CD8-positive, alpha-beta memory T cell (primary cell): ENCODE measurements at regions not wholly inside any gene's neighbourhood (a gene's known extent, or its start where the extent isn't known, plus 50 kb on each side); places are given as distances from the start of the nearest gene placed in this dataset.

Source experiments
- CTCF ChIA-PET: fragments of 350-600 bp; sonication (Branson Sonifier 250); formaldehyde crosslinking; loops from one replicate; lab custom pipeline; 2021; ENCODE audit warnings: antibody characterized with exemption; lab: Charles Lee
- POLR2A ChIA-PET: fragments of 350-600 bp; sonication (Branson Sonifier 250); formaldehyde crosslinking; loops from one replicate; lab custom pipeline; 2021; ENCODE audit warnings: antibody characterized with exemption; lab: Charles Lee
- DNase-seq, 5 donors: peaks; one replicate each; pipeline versions ENCODE4 v3.0.0 to v3.0.0-alpha.2; 2020 to 2022; ENCODE audit warnings: mixed read lengths in 1 of 5
- H3K27ac ChIP-seq: one replicate; pipeline ENCODE4 v1.7.0; 2013; ENCODE audit warnings: low read depth, mild to moderate bottlenecking, low read length, moderate library complexity
- H3K27me3 ChIP-seq: 2 replicates; pipeline ENCODE4 v1.7.0; 2013; ENCODE audit warnings: low read length, mild to moderate bottlenecking; ENCODE audit not compliant: insufficient read depth, poor library complexity, severe bottlenecking
- H3K36me3 ChIP-seq: 2 replicates; pipeline ENCODE4 v1.7.0; 2013; ENCODE audit warnings: mild to moderate bottlenecking, low read length, moderate library complexity; ENCODE audit not compliant: insufficient read depth
- H3K4me1 ChIP-seq: 2 replicates; pipeline ENCODE4 v1.7.0; 2013; ENCODE audit warnings: mild to moderate bottlenecking, low read length, moderate library complexity; ENCODE audit not compliant: insufficient read depth
- H3K4me3 ChIP-seq: 2 replicates; pipeline ENCODE4 v1.7.0; 2013; ENCODE audit warnings: mild to moderate bottlenecking, low read length
- H3K9me3 ChIP-seq: 2 replicates; pipeline ENCODE4 v1.7.0; 2013; ENCODE audit warnings: mild to moderate bottlenecking, low read length
- H3K27ac Mint-ChIP-seq, 8 donors: one replicate each; pipeline ENCODE4 v1.8.0; 2020 to 2021; ENCODE audit warnings: mixed read lengths in 8 of 8, mild to moderate bottlenecking in 6 of 8, inconsistent platforms in 3 of 8, moderate library complexity in 3 of 8
- H3K27me3 Mint-ChIP-seq, 2 donors: one replicate each; pipeline ENCODE4 v1.8.0; 2020 to 2021; ENCODE audit warnings: mixed read lengths in 2 of 2, mild to moderate bottlenecking in 1 of 2, moderate library complexity in 1 of 2
- H3K36me3 Mint-ChIP-seq, 3 donors: one replicate each; pipeline ENCODE4 v1.8.0; 2020 to 2021; ENCODE audit warnings: mixed read lengths in 3 of 3, inconsistent platforms in 1 of 3, mild to moderate bottlenecking in 1 of 3
- H3K4me1 Mint-ChIP-seq, 3 donors: one replicate each; pipeline ENCODE4 v1.8.0; 2020 to 2021; ENCODE audit warnings: mixed read lengths in 3 of 3, inconsistent platforms in 1 of 3, mild to moderate bottlenecking in 1 of 3
- H3K4me3 Mint-ChIP-seq, 7 donors: one replicate each; pipeline ENCODE4 v1.8.0; 2020 to 2021; ENCODE audit warnings: mixed read lengths in 7 of 7, mild to moderate bottlenecking in 6 of 7, moderate library complexity in 4 of 7, inconsistent platforms in 2 of 7
- H3K9me3 Mint-ChIP-seq, 5 donors: one replicate each; pipeline ENCODE4 v1.8.0; 2020 to 2022; ENCODE audit warnings: mixed read lengths in 5 of 5, mild to moderate bottlenecking in 3 of 5, moderate library complexity in 2 of 5, inconsistent platforms in 1 of 5

GRCh38 chr10:108592956-108593355 lies 1330.4 kb downstream of the XPNPEP1 start:
- no peaks in the 10 kb centered on the region for H3K36me3 Mint-ChIP-seq
- no peaks in the 10 kb centered on the region for H3K4me1 Mint-ChIP-seq
- H3K27me3 Mint-ChIP-seq, result no peaks in the 10 kb centered on the region
- Histone ChIP-seq H3K4me3 (no peak overlapping the region), H3K36me3 (no peaks in the 10 kb centered on the region), H3K4me1 (no peaks in the 10 kb centered on the region), H3K9me3 (no peaks in the 10 kb centered on the region), H3K27ac (no peak overlapping the region), H3K27me3 (no peaks in the 10 kb centered on the region)
- peaks cover 3 to 27% (median 8%) of the 10 kb centered on the region in 5 donors for H3K9me3 Mint-ChIP-seq
- DNase-seq, result no peak
- ChIA-PET CTCF (no interaction called here), POLR2A (no interaction called here)
- no peak overlapping the region for H3K4me3 Mint-ChIP-seq
- H3K27ac Mint-ChIP-seq, result no peak overlapping the region

GRCh38 chr10:108591417-108591816 lies 1331.9 kb downstream of the XPNPEP1 start:
- DNase-seq, result no peak
- no peak overlapping the region for H3K4me3 Mint-ChIP-seq
- no peaks in the 10 kb centered on the region for H3K27me3 Mint-ChIP-seq
- no peak overlapping the region for H3K27ac Mint-ChIP-seq
- peaks cover 3 to 25% (median 9%) of the 10 kb centered on the region in 5 donors for H3K9me3 Mint-ChIP-seq
- Histone ChIP-seq H3K9me3 (no peaks in the 10 kb centered on the region), H3K27ac (no peak overlapping the region), H3K4me3 (no peak overlapping the region), H3K27me3 (no peaks in the 10 kb centered on the region), H3K36me3 (no peaks in the 10 kb centered on the region), H3K4me1 (no peaks in the 10 kb centered on the region)
- CTCF ChIA-PET, result no interaction called here
- no peaks in the 10 kb centered on the region for H3K36me3 Mint-ChIP-seq
- H3K4me1 Mint-ChIP-seq, result no peaks in the 10 kb centered on the region
- POLR2A ChIA-PET, result no interaction called here

GRCh38 chr10:108586424-108586823 lies 1336.9 kb downstream of the XPNPEP1 start:
- no peaks in the 10 kb centered on the region for H3K27me3 ChIP-seq
- no peaks in the 10 kb centered on the region for H3K4me1 ChIP-seq
- CTCF ChIA-PET, result no interaction called here
- H3K9me3 Mint-ChIP-seq, result peaks cover 5 to 22% (median 11%) of the 10 kb centered on the region in 5 donors
- no peak overlapping the region for H3K27ac Mint-ChIP-seq
- no peak overlapping the region for H3K4me3 Mint-ChIP-seq
- H3K9me3 ChIP-seq, result no peaks in the 10 kb centered on the region
- no peak overlapping the region for H3K4me3 ChIP-seq
- no peak for DNase-seq
- no peaks in the 10 kb centered on the region for H3K36me3 ChIP-seq
- POLR2A ChIA-PET, result no interaction called here
- no peaks in the 10 kb centered on the region for H3K36me3 Mint-ChIP-seq
- no peaks in the 10 kb centered on the region for H3K27me3 Mint-ChIP-seq
- no peak overlapping the region for H3K27ac ChIP-seq
- no peaks in the 10 kb centered on the region for H3K4me1 Mint-ChIP-seq

GRCh38 chr10:108583877-108584276 lies 1339.4 kb downstream of the XPNPEP1 start:
- Histone ChIP-seq H3K27me3 (no peaks in the 10 kb centered on the region), H3K36me3 (no peaks in the 10 kb centered on the region), H3K27ac (no peak overlapping the region), H3K4me1 (no peaks in the 10 kb centered on the region), H3K9me3 (no peaks in the 10 kb centered on the region), H3K4me3 (no peak overlapping the region)
- Mint-ChIP-seq H3K4me1 (no peaks in the 10 kb centered on the region), H3K9me3 (peaks cover 2 to 29% (median 14%) of the 10 kb centered on the region in 5 donors), H3K4me3 (no peak overlapping the region), H3K27me3 (no peaks in the 10 kb centered on the region), H3K27ac (no peak overlapping the region), H3K36me3 (no peaks in the 10 kb centered on the region)
- ChIA-PET CTCF (no interaction called here), POLR2A (no interaction called here)
- no peak for DNase-seq

GRCh38 chr10:108582888-108583287 lies 1340.4 kb downstream of the XPNPEP1 start:
- Histone ChIP-seq H3K27me3 (no peaks in the 10 kb centered on the region), H3K9me3 (no peaks in the 10 kb centered on the region), H3K4me3 (no peak overlapping the region), H3K4me1 (no peaks in the 10 kb centered on the region), H3K27ac (no peak overlapping the region), H3K36me3 (no peaks in the 10 kb centered on the region)
- Mint-ChIP-seq H3K27ac (no peak overlapping the region), H3K9me3 (peaks cover 2 to 25% (median 6%) of the 10 kb centered on the region in 5 donors), H3K4me3 (no peak overlapping the region), H3K4me1 (no peaks in the 10 kb centered on the region), H3K36me3 (no peaks in the 10 kb centered on the region), H3K27me3 (no peaks in the 10 kb centered on the region)
- CTCF ChIA-PET, result no interaction called here
- POLR2A ChIA-PET, result no interaction called here
- no peak for DNase-seq

GRCh38 chr10:108582387-108582786 lies 1340.9 kb downstream of the XPNPEP1 start:
- H3K4me1 ChIP-seq, result no peaks in the 10 kb centered on the region
- H3K27ac ChIP-seq, result no peak overlapping the region
- no peak overlapping the region for H3K4me3 ChIP-seq
- POLR2A ChIA-PET, result no interaction called here
- Mint-ChIP-seq H3K4me3 (no peak overlapping the region), H3K36me3 (no peaks in the 10 kb centered on the region), H3K27ac (no peak overlapping the region), H3K9me3 (peaks cover 2 to 25% (median 6%) of the 10 kb centered on the region in 5 donors), H3K4me1 (no peaks in the 10 kb centered on the region), H3K27me3 (no peaks in the 10 kb centered on the region)
- DNase-seq, result no peak
- no peaks in the 10 kb centered on the region for H3K27me3 ChIP-seq
- H3K36me3 ChIP-seq, result no peaks in the 10 kb centered on the region
- CTCF ChIA-PET, result no interaction called here
- H3K9me3 ChIP-seq, result no peaks in the 10 kb centered on the region

GRCh38 chr10:108578258-108578657 lies 1345.1 kb downstream of the XPNPEP1 start:
- Mint-ChIP-seq H3K4me1 (no peaks in the 10 kb centered on the region), H3K27me3 (no peaks in the 10 kb centered on the region), H3K9me3 (peaks cover 0 to 16% (median 6%) of the 10 kb centered on the region in 5 donors), H3K36me3 (no peaks in the 10 kb centered on the region), H3K27ac (no peak overlapping the region), H3K4me3 (no peak overlapping the region)
- H3K9me3 ChIP-seq, result no peaks in the 10 kb centered on the region
- ChIA-PET POLR2A (no interaction called here), CTCF (no interaction called here)
- no peaks in the 10 kb centered on the region for H3K36me3 ChIP-seq
- DNase-seq, result no peak
- no peaks in the 10 kb centered on the region for H3K4me1 ChIP-seq
- no peak overlapping the region for H3K4me3 ChIP-seq
- H3K27ac ChIP-seq, result no peak overlapping the region
- no peaks in the 10 kb centered on the region for H3K27me3 ChIP-seq

- DNase-seq, result no peak
- Histone ChIP-seq H3K27ac (no peak overlapping the region), H3K36me3 (no peaks in the 10 kb centered on the region), H3K27me3 (no peaks in the 10 kb centered on the region), H3K4me3 (no peak overlapping the region), H3K9me3 (no peaks in the 10 kb centered on the region), H3K4me1 (no peaks in the 10 kb centered on the region)
- no peaks in the 10 kb centered on the region for H3K36me3 Mint-ChIP-seq
- ChIA-PET CTCF (no interaction called here), POLR2A (no interaction called here)
- no peak overlapping the region for H3K4me3 Mint-ChIP-seq
- H3K4me1 Mint-ChIP-seq, result no peaks in the 10 kb centered on the region
- H3K27me3 Mint-ChIP-seq, result no peaks in the 10 kb centered on the region
- no peak overlapping the region for H3K27ac Mint-ChIP-seq
- peaks cover 0 to 7% (median 2%) of the 10 kb centered on the region in 5 donors for H3K9me3 Mint-ChIP-seq
Observed at GRCh38 chr10:108574233-108574632, 1349.1 kb downstream of the XPNPEP1 start.

- Histone ChIP-seq H3K27me3 (no peaks in the 10 kb centered on the region), H3K4me3 (no peak overlapping the region), H3K27ac (no peak overlapping the region), H3K4me1 (no peaks in the 10 kb centered on the region), H3K9me3 (no peaks in the 10 kb centered on the region), H3K36me3 (no peaks in the 10 kb centered on the region)
- Mint-ChIP-seq H3K36me3 (no peaks in the 10 kb centered on the region), H3K4me1 (no peaks in the 10 kb centered on the region), H3K27ac (no peak overlapping the region), H3K9me3 (peaks cover 0 to 25% (median 15%) of the 10 kb centered on the region in 5 donors), H3K27me3 (no peaks in the 10 kb centered on the region), H3K4me3 (no peak overlapping the region)
- ChIA-PET CTCF (no interaction called here), POLR2A (no interaction called here)
- no peak for DNase-seq
Observed at GRCh38 chr10:108568824-108569223, 1354.5 kb downstream of the XPNPEP1 start.
